ENCODE measurements at regions not wholly inside any gene's neighbourhood (a gene's known extent, or its start where the extent isn't known, plus 50 kb on each side); places are given as distances from the start of the nearest gene placed in this dataset.
"Not testable (repeated sequence)": the region's sequence is repeated elsewhere in the genome, so short reads cannot be mapped to it uniquely, and the experiment has no call there.

DNA sequence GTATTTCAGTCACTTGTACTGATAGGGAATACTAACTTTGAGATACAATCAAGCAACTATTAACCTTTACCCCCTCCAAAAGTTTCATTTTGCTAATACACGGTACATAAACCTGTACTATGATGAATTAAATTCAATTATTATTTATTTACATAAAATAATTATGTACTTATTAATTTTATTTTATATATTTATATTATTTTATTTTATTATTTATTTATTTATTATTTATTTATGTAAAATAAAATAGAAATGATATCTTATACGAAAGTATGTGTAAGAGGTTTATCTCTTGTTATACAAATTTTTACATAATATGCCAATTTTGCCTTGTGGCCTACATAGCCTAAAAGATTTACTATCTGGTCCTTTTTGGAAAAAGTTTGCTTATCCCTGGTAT, 564.3 kb downstream of the SLITRK5 start:
- DNase-seq (ENCODE audit: low spot score): no peak

DNA sequence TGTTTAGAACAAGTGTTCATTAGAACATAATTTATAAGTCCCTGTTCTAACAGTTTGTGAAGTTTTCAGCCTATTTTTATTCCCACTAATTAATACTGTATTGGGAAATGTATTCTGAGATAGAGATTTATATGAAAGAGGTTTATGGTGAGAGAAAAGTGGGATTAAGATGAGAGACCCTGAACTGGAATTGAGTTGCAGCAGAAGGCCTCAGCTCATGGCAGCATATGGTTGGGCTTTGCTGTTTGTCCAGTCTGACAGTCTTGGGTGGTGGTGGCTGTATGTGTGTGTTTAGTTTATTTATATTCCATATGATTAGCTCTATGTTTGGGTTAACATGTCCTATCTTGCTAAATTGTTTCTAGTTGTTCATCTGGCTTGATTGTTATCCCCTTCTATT, 575.1 kb downstream of the SLITRK5 start:
- no peak for DNase-seq (ENCODE audit: low spot score)

DNA sequence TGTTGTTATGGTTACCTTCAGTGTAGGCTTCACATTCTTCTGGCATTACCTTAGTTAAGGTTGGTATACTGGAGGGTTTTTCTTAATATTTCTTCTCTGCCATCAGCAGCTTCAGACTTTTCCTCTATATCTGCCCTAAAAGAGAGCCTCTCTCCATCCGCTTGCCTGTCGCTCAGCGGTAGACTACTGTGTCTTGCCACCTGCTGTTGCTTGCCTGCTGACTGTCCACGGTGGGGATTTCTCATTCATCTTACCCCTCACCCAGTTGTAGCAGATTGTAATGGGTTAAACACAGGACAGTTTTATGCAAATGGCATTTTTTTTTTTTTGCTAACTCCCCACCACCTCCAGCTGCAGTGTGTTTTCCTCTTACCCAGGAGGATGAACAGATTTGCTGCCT, 577.2 kb downstream of the SLITRK5 start:
- no peak for DNase-seq (ENCODE audit: low spot score)

DNA sequence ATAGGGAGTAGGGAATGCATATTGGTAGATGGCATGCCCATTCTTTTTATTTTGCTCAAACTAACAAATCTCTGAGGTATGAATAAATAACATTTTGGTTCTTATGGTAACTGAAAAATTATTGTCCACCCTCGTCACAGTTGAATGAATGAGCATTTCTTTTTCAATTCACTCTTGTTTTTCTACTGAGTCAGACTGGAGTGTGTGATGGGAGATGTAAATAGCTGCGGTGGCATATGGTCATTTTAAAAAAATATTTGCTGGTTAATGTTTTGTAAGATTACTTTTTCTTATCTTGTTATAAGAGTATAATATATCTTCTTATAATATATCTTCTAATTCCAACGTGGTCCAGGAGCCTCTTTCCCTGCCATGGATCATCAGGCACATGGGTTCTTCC, 586.5 kb downstream of the SLITRK5 start:
- no peak for DNase-seq (ENCODE audit: low spot score)

DNA sequence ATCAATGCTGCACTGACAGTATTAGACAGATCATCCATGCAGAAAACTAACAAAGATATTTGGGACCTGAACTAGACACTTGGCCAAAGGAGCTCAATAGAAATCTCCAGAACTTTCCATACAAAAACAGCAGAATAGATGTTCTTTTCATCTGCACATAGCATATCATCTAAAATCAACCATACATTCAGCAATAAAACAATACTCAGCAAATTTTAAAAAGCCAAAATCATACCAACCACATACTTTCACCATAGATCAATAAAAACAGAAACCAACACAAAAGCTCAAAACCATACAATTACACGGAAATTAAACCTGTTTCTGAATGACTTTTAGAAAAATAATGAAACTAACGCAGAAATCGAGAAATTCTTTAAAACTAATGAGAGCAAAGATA, 592.6 kb downstream of the SLITRK5 start:
- no peak for DNase-seq (ENCODE audit: low spot score)

DNA sequence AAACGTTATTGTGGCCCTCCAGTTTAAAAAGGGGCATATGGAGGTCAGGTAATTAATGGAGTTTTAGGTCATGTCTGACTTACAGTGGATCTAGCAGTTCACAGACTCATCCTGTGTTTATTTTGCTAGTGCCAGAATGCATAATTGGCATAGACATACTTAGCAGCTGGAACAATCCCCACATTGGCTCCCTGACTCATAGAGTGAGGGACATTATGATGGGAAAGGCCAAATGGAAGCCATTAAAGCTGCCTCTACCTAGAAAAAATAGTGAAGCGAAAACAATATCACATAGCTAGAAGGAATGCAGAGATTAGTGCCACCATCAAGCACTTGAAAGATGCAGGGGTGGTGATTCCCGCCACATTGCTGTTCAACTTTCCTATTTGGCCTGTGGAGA, 610.7 kb downstream of the SLITRK5 start:
- DNase-seq (ENCODE audit: low spot score): no peak

DNA sequence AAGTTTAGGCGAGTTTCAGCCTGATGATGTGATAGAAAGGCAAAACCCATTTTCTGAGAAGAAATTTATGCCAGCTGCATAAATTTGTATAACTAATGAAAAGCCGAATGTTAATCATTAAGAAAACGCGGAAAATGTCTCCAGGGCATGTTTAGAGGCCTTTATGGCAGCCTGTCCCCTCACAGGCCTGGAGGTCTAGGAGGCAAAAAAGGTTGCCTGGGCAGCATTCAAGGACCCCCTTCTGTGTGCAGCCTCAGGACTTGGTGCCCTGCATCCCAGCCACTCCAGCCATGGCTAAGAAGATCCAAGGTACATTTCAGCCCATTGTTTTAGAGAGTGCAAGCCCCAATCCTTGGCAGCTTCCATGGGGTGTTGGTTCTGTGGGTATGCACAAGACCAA, 614.2 kb downstream of the SLITRK5 start:
- no peak for DNase-seq (ENCODE audit: low spot score)

DNA sequence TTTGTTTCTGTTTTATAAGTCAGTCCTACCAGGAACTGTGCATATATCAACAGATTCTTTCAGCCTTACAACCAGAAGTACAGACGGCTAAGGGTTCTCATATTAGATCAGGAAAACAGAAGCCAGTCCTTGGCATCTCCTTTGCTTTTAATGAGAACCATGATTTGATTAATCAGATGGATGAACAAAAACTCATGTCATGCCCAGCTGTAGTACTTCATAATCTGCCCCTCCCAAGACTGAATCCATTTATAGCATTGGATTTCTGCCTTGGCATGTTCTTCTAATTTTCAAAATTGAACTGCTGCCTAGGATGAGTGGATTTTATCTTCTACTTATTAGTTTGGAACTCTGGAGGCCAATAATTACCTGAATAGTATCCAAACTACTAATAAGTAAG, 617.2 kb downstream of the SLITRK5 start:
- DNase-seq (ENCODE audit: low spot score): no peak

DNA sequence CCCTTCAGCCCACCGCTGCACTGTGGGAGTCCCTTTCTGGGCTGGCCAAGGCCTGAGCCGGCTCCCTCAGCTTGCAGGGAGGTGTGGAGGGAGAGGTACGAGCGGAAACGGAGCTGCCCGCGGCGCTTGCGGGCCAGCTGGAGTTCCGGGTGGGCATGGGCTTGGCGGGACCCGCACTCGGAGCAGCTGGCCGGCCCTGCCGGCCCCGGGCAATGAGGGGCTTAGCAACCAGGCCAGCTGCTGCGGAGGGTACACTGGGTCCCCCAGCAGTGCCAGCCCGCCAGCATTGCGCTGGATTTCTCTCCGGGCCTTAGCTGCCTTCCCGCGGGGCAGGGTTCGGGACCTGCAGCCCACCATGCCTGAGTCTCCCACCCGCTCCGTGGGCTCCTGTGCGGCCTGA, 620.6 kb downstream of the SLITRK5 start:
- not testable (repeated sequence) for DNase-seq (ENCODE audit: low spot score)

DNA sequence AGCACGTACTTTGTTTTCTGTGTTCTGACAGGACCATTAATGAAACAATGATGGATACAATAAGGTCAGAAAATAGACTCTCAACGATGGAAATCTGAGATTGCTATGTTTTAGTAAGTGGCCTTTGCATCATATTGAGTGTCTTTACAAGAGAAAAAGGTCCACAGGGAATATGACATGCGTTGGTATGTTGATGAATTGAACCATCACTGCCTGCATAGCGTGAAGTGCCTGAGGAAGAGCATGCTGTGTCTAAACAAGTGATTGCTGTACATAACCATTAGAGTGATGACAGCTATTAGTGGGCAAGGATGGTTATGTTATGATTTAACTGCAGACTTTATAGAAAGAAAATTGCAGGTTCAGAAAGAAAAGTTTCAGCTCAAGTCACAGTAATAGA, 623.2 kb downstream of the SLITRK5 start:
- DNase-seq (ENCODE audit: low spot score): no peak

DNA sequence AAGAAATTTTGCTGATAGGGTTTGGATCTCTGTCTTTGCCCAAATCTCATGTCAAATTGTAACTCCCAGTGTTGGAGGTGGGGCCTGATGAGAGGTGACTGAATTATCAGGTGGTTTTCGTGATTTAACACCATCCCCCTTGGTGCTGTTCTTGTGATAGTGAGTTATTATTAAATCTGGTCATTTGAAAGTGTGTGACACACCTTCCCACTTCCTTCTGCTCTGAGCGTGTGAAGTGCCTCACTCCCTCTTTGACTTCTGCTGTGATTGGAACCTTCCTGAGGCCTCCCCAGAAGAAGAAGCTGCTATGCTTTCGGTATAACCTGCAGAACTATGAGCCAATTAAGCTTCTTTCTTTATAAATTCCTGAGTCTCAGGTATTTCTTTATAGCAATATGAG, 632.0 kb downstream of the SLITRK5 start:
- DNase-seq (ENCODE audit: low spot score): no peak

DNA sequence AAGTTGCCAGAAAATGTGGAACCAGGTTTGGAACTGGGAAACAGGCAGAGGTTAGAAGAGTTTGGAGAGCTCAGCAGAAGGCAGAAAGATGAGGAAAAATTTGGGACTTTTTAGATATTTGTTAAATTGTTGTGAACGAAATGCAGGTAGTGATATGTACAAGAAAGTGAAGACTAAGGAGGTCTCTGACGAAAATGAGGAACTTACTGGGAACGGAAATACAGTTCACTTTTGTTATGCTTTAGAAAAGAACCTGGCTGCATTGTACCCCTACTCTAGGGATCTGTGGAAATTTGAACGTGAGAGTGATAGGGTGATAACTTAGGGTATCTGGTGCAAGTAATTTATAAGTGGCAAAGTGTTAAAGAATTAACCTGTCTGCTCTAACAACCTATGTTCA, 632.4 kb downstream of the SLITRK5 start:
- DNase-seq (ENCODE audit: low spot score): no peak

DNA sequence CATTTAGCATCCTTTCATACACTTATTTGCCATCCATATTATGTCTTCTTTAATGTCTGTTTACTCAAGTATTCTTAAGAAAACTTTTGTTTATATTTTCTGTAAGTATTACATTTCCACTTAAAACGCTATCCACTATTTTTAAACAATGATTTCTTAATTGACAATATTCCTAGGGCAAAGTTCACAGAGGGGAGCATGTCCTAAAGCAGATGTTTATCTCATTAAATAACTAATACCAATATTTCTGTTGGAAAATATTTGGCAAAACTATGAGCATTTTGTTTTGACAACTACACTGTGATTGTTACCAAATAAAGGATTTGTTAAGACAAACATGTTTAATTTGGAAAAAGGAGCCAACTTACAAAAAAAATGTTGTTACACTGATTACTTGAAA, 643.3 kb downstream of the SLITRK5 start:
- no peak for DNase-seq (ENCODE audit: low spot score)

DNA sequence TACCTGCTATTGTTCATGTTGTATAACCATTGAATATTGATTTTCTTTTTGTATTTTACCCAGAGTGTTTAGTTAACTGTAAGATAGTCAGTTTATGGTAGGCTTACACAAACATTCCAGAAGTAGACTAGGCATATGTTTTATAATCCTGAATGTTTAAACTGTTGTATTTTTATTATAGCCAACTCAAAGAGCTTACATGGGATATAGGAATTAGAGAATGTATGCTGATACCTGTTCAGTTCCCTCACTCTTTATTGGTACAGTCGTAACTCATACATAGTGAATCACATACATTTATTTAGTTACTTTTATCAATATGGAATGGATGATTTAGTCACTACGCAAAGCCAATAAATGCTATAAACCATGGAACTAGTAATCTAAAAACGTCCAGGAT, 657.9 kb downstream of the SLITRK5 start:
- no peak for DNase-seq (ENCODE audit: low spot score)

DNA sequence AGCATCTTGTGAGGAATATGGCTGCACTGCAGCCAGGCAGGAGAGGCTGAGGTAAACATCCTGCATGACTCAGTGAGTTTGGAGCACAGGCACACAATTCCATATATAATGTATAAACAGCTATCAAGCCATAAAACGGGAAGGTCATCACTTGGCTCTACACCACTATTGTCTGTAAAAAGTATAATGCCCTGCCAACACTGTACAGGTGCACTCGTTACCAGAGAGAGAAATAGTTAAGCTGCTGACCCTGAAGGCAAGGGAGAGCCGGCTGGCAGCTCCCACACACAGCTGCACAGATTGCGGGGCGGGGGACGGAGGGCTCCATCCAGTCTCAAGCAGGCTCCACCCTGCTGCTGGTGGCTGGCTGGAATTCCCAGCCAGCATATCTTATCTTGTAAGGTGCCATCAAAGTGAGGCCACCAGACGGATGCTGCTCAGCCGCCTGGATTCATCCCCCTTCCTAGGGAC, 668.1 kb downstream of the SLITRK5 start:
- DNase-seq (ENCODE audit: low spot score): no peak

DNA sequence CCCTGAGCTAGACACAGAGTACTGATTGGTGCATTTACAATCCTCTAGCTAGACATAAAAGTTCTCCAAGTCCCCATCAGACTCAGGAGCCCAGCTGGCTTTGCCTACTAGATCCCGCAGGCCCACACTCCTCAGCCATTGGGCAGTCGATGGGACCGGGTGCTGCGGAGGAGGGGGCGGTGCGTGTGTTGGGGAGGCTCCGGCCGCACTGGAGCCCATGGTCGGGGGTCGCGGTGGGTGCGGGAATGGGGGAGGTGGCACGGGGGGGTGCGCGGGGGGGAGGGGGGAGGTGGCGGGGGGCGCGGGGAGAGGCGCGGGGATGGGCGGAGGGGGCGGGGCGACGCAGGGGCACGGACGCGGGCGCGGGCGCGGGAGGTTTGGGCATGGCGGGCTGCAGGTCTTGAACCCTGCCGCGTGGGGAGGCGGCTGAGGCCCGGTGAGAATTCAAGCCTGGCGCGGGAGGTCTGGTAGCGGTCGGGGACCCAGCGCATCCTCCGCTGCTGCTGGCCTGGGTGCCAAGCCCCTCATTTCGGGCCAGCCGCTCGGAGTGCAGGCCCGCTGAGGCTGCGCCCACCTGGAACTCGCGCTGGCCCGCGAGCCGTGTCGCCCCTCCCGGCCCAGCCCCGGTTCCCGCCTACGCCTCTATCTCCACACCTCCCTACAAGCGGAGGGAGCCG, 674.1 kb downstream of the SLITRK5 start:
- DNase-seq (ENCODE audit: low spot score): no peak

DNA sequence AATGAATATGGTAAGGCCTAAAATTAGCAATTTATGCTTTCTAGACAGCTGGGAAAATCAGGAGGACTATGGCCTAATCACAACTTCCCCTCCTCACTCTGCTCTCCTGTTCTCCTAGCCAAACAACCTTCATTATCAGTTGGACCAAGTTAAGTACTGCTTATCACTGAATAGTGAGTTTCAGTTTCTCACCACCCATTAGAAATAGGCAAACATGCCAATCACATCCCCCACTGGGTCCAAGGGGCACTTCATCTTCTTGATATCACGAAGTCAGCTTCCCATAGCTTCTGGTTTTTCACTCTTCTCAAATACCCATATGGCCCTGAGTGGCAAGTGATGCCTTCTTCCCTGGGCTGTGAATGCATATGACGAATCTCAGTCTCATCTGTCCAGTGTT, 689.6 kb downstream of the SLITRK5 start:
- no peak for DNase-seq (ENCODE audit: low spot score)

DNA sequence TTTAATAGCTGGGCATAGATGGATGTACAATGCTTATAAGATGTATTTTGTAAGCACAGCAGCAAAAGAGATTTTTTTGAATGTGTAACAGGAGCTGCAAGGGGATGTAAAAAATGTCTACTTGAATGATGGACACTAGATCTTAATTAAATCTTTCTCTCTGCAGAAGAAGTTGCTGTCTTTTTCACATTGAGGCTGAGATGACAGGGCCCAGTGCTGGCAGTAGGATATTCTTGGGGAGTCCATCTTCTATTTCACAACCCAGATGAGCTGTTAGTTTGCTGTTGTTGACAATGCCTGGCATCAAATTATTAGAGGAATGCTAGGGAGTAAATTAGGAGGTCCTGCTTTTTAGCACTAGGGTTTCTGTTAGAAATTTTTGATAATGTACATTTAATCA, 698.7 kb downstream of the SLITRK5 start:
- DNase-seq (ENCODE audit: low spot score): no peak

DNA sequence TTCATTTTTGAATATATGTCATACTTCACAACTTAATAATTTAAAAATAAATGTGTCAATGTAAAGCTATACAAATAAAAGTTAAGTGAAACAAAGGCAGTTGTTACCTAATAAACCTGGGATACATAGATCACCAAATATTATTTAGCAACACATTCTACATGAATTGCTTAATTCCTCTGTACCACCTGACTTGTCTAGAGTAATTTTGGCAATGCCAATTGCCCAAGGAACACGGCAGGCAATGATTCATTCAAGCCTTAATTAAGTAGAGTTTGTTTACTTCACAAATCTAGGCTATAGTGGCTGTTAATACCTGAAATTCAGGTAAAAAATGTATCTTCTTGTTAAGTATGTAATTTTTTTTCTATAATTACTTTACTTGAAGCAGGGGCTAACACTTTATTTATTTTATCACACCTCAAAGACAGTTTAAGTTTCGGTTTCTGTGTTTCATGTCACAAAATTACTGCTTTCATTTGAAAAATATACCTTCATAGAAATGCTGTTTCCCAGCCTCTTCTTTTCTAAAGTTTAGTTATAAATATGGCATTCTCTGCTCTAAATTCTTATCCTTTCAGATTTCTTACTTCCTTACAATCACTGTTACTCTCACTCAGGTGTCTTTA, 705.7 kb downstream of the SLITRK5 start:
- DNase-seq (ENCODE audit: low spot score): no peak

DNA sequence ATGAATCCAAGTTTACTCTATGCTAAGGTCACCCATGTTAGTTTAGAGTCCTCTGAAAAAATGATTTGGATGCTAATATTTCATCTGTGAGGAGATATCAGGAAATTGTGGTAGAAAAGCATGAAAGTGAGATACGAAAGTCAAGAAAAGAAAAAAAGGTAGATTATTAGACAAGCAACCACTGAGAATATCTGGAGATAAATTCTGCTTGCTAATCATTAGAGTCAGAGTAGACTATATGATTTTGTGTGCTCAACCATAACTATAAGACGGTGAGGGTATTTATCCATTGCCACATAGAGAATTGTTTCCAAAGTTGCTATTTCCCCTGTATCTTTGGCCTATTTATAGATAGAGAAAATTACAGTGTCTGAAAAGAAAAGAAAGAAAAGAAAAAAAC, 706.7 kb downstream of the SLITRK5 start:
- no peak for DNase-seq (ENCODE audit: low spot score)

DNA sequence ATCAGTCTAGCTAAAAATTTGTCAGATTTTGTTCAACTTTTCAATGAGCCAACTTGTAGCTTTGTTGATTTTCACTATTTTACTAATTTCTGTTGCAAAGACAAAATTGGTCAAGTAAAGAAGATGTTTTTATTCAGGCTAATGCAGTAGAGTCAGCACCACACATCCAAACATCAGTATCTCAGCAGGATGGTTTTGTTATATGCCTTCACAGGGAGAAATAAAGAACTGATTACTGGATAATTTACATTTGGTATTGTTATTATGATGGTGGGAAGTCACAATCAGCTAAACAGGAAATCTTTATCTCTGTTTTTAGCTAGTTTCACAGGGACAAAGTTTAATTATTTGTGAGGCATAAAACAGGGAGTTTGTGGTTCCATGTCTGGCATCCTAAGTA, 713.4 kb downstream of the SLITRK5 start:
- DNase-seq (ENCODE audit: low spot score): no peak

DNA sequence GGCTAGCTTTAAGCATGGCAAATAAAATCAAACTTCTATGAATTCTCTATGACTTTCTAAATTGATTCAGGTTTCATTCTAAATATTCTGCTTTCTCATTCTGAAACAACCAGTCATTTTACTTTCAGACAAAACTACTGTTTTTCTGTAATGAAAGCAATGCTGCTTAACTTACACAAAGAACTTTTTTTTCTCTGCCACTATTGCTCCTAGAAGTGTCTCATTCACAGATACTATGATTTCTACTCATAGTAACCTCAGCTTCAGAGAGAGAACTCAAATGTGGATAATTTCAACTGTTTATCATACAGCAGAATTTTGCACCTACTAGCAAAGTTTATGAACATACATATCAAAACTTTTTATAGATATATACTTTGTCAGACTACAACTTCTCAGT, 724.6 kb downstream of the SLITRK5 start:
- no peak for DNase-seq (ENCODE audit: low spot score)

DNA sequence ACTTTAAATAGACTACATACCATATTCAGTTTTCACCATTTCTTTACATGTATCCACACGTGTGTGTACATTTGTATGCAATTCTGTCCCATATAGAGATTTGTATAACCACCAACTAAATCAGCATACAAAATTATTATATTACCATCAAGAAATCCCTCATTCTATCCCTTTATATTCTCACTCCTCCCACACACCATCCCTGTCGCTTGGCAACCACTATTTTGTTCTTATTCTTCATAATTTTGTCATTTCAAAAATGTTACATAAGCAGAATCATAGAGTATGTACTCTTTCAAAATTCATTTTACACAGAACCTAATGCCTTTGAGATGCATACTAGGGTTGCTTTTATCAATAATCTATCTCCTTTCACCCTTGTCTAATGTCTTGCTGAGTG, 740.5 kb downstream of the SLITRK5 start:
- DNase-seq (ENCODE audit: low spot score): no peak

DNA sequence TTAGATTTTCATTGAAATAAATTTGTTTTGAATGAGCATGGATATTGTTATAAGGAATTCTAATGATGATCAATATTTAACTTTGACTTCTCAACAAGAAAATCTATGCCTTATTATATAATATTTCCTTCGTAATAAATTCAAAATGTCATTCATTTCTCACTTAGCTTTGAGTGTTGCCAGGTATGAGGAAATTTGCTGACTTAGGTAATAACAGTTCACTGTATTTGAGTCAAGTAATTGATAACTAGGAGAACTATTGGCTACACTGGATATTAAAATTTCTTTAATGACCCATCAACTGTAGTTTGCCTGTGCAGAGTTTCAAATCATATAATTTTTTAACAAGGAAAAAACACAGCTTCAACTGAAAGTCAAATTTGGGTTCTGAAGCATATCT, 746.6 kb downstream of the SLITRK5 start:
- DNase-seq (ENCODE audit: low spot score): no peak
